ENCODE measurements at regions not wholly inside any gene's neighbourhood (a gene's known extent, or its start where the extent isn't known, plus 50 kb on each side); places are given as distances from the start of the nearest gene placed in this dataset.

DNA sequence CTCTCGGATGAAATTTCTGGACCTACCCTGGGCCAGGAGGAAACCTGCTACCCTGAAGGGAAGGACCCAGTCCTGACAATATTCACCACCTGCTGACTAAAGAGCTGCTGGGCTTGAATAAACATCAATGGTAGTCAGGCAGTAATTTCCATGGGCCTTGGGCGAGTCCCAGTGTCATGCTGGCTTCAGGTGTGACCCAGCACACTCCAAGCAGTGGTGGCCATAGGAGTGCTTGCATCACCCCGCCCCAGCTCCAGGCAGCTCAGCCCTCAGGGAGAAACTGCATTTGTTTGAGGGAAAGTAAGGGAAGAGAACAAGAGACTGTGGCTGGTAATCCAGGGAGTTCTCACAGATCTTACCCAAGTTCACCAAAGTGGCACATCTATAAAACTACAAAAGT, 261.8 kb upstream of the DCBLD2 start:
- TF ChIP-seq, protein P1, sequence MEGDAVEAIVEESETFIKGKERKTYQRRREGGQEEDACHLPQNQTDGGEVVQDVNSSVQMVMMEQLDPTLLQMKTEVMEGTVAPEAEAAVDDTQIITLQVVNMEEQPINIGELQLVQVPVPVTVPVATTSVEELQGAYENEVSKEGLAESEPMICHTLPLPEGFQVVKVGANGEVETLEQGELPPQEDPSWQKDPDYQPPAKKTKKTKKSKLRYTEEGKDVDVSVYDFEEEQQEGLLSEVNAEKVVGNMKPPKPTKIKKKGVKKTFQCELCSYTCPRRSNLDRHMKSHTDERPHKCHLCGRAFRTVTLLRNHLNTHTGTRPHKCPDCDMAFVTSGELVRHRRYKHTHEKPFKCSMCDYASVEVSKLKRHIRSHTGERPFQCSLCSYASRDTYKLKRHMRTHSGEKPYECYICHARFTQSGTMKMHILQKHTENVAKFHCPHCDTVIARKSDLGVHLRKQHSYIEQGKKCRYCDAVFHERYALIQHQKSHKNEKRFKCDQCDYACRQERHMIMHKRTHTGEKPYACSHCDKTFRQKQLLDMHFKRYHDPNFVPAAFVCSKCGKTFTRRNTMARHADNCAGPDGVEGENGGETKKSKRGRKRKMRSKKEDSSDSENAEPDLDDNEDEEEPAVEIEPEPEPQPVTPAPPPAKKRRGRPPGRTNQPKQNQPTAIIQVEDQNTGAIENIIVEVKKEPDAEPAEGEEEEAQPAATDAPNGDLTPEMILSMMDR (IDR thresholded peaks at IDR 0.05), result no peak
- no peak for TF ChIP-seq POLR2A (IDR thresholded peaks at IDR 0.05)

Measured in Peyer's patch (tissue), 4 donors.